ENCODE measurements at regions not wholly inside any gene's neighbourhood (a gene's known extent, or its start where the extent isn't known, plus 50 kb on each side); places are given as distances from the start of the nearest gene placed in this dataset.

DNA sequence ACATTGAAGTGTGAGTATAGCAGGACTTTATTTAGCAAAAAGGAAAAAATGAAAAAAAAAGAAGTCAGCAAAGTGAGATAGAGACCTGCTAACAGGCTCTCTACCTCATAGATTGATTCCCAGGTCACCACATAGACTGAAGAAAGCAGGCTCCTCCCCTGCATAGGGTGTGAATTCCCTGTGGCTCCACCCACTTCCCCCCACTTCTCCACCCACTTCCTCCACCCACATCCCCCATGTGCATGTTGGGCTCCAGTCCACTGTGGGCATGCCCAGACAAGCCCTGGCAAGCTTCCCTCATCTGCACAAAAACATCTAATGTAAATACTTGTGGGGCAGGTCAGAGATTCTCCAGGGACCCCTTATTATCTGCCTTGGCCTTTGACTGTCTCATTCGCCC is 97.8 kb downstream of the TMEM47 start:
- H3K36me3 ChIP-seq (replicated peaks in 1 of 2; ENCODE audit: control extremely low read depth in 1 of 2, control insufficient read depth in 1 of 2, extremely low read depth in 1 of 2, insufficient read depth in 2 of 2, low read length in 1 of 2): no peaks in the 10 kb centered on the region
- H3K4me1 ChIP-seq (ENCODE audit: control insufficient read depth in 2 of 2, insufficient read depth in 2 of 2, low read length in 2 of 2): no peaks in the 10 kb centered on the region
- H3K9me3 Mint-ChIP-seq (ENCODE audit: insufficient read depth): peaks cover 2% of the 10 kb centered on the region
- DNase-seq (no peak), ATAC-seq (ENCODE audit: low read depth) (no peak)
- intact Hi-C loops (cut with micrococcal nuclease): no loop called here
- H3K4me1 Mint-ChIP-seq: no peaks in the 10 kb centered on the region
- no peaks in the 10 kb centered on the region for H3K79me2 ChIP-seq (ENCODE audit: control insufficient read depth, insufficient read depth, low read length)
- H4K20me1 ChIP-seq (ENCODE audit: control insufficient read depth, insufficient read depth, low read length, poor library complexity, severe bottlenecking): no peaks in the 10 kb centered on the region
- TF ChIP-seq, protein P1, sequence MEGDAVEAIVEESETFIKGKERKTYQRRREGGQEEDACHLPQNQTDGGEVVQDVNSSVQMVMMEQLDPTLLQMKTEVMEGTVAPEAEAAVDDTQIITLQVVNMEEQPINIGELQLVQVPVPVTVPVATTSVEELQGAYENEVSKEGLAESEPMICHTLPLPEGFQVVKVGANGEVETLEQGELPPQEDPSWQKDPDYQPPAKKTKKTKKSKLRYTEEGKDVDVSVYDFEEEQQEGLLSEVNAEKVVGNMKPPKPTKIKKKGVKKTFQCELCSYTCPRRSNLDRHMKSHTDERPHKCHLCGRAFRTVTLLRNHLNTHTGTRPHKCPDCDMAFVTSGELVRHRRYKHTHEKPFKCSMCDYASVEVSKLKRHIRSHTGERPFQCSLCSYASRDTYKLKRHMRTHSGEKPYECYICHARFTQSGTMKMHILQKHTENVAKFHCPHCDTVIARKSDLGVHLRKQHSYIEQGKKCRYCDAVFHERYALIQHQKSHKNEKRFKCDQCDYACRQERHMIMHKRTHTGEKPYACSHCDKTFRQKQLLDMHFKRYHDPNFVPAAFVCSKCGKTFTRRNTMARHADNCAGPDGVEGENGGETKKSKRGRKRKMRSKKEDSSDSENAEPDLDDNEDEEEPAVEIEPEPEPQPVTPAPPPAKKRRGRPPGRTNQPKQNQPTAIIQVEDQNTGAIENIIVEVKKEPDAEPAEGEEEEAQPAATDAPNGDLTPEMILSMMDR (IDR thresholded peaks at IDR 0.05): no peak
- TF ChIP-seq EZH2 (IDR thresholded peaks at IDR 0.05; ENCODE audit: borderline replicate concordance, insufficient read depth, low read depth, low read length, poor library complexity, severe bottlenecking): no peak
- H3K27ac Mint-ChIP-seq: no peak overlapping the region
- H3K4me3 Mint-ChIP-seq: no peak overlapping the region
- no peaks in the 10 kb centered on the region for H3K9me3 ChIP-seq (ENCODE audit: control extremely low read depth in 1 of 3, control insufficient read depth in 2 of 3, insufficient read depth in 1 of 3, low read length in 2 of 3)
- WGBS (ENCODE audit: insufficient coverage): no CpG with 5 or more reads among the region's 1 CpG
- no peak overlapping the region for H3K9ac ChIP-seq (ENCODE audit: low read length)
- H3K27me3 Mint-ChIP-seq: no peaks in the 10 kb centered on the region
- POLR2A ChIA-PET: no interaction called here
- no peak overlapping the region for H3K4me2 ChIP-seq (replicated peaks; ENCODE audit: low read depth, low read length, poor library complexity, severe bottlenecking)
- H3K27me3 ChIP-seq (replicated peaks in 1 of 4; ENCODE audit: control extremely low read depth in 1 of 4, control insufficient read depth in 3 of 4, insufficient read depth in 4 of 4, low read length in 3 of 4): no peaks in the 10 kb centered on the region
- H3K4me3 ChIP-seq (ENCODE audit: control extremely low read depth in 1 of 5, extremely low read depth in 1 of 5, insufficient read depth in 1 of 5, low read depth in 2 of 5, low read length in 4 of 5): no peak overlapping the region
- no peak overlapping the region for H3K27ac ChIP-seq (ENCODE audit: low read length in 2 of 2)
- CTCF ChIA-PET: no interaction called here
- H2AFZ ChIP-seq (ENCODE audit: insufficient read depth, low read depth, low read length, poor library complexity, severe bottlenecking): no peak overlapping the region

DNA sequence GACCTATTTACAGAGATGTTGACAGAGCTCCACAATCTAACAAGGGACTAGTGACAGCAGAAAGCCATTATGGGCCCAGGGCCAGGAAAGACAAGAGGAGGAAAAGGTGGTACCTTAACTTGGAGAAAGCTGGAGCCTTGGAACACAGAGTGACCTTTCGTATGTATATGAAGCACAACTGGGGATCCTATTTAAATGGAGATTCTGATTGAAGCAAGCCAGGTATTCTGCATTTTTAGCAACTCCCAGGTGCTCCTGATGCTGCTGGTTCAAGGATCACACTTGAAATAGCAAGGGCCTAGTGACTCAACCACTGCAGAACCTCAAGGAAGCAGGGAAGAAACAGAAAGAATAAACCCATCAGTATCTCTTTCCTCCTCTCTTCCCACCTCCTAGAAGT is 99.4 kb downstream of the TMEM47 start:
- POLR2A ChIA-PET: no interaction called here
- TF ChIP-seq, protein P1 (IDR thresholded peaks at IDR 0.05): no peak
- TF ChIP-seq EZH2 (IDR thresholded peaks at IDR 0.05; ENCODE audit: borderline replicate concordance, insufficient read depth, low read depth, low read length, poor library complexity, severe bottlenecking): no peak
- 100% methylated on average over 1 of the region's 1 CpG for WGBS (ENCODE audit: insufficient coverage)
- Histone ChIP-seq H3K9me3 (ENCODE audit: control extremely low read depth in 1 of 3, control insufficient read depth in 2 of 3, insufficient read depth in 1 of 3, low read length in 2 of 3) (no peaks in the 10 kb centered on the region), H4K20me1 (ENCODE audit: control insufficient read depth, insufficient read depth, low read length, poor library complexity, severe bottlenecking) (no peaks in the 10 kb centered on the region), H3K36me3 (replicated peaks in 1 of 2; ENCODE audit: control extremely low read depth in 1 of 2, control insufficient read depth in 1 of 2, extremely low read depth in 1 of 2, insufficient read depth in 2 of 2, low read length in 1 of 2) (no peaks in the 10 kb centered on the region), H3K4me3 (ENCODE audit: control extremely low read depth in 1 of 5, extremely low read depth in 1 of 5, insufficient read depth in 1 of 5, low read depth in 2 of 5, low read length in 4 of 5) (no peak overlapping the region), H2AFZ (ENCODE audit: insufficient read depth, low read depth, low read length, poor library complexity, severe bottlenecking) (no peak overlapping the region), H3K4me1 (ENCODE audit: control insufficient read depth in 2 of 2, insufficient read depth in 2 of 2, low read length in 2 of 2) (no peaks in the 10 kb centered on the region), H3K4me2 (replicated peaks; ENCODE audit: low read depth, low read length, poor library complexity, severe bottlenecking) (no peak overlapping the region), H3K79me2 (ENCODE audit: control insufficient read depth, insufficient read depth, low read length) (no peaks in the 10 kb centered on the region), H3K27me3 (replicated peaks in 1 of 4; ENCODE audit: control extremely low read depth in 1 of 4, control insufficient read depth in 3 of 4, insufficient read depth in 4 of 4, low read length in 3 of 4) (no peaks in the 10 kb centered on the region), H3K27ac (ENCODE audit: low read length in 2 of 2) (no peak overlapping the region), H3K9ac (ENCODE audit: low read length) (no peak overlapping the region)
- ATAC-seq (ENCODE audit: low read depth): no peak
- no peaks in the 10 kb centered on the region for H3K27me3 Mint-ChIP-seq
- CTCF ChIA-PET: no interaction called here
- DNase-seq: no peak
- no peak overlapping the region for H3K27ac Mint-ChIP-seq
- H3K4me1 Mint-ChIP-seq: no peaks in the 10 kb centered on the region
- H3K9me3 Mint-ChIP-seq (ENCODE audit: insufficient read depth): peaks cover 2% of the 10 kb centered on the region
- intact Hi-C loops (cut with micrococcal nuclease): no loop called here
- no peak overlapping the region for H3K4me3 Mint-ChIP-seq
